CD14-positive monocyte (primary cell): ENCODE measurements at regions not wholly inside any gene's neighbourhood (a gene's known extent, or its start where the extent isn't known, plus 50 kb on each side); places are given as distances from the start of the nearest gene placed in this dataset.

ENCODE experiments used
- DNase-seq, 3 donors: peaks; one replicate each; pipeline ENCODE4 v3.0.0-alpha.2; 2011 to 2022
- H2AFZ ChIP-seq: 2 replicates; pipeline ENCODE4 v1.6.0; 2012; ENCODE audit warnings: mild to moderate bottlenecking, low read depth, low read length, inconsistent platforms; ENCODE audit not compliant: insufficient read depth, poor library complexity, severe bottlenecking
- H3K27ac ChIP-seq, 2 donors: 1 replicate in 1 of 2; 2 replicates in 1 of 2; pipeline ENCODE4 v1.5.1; 2012 to 2013; ENCODE audit warnings: low read length in 2 of 2, control low read depth in 1 of 2, inconsistent platforms in 1 of 2, low read depth in 1 of 2, mild to moderate bottlenecking in 1 of 2
- H3K27me3 ChIP-seq, 2 donors: one replicate each; pipeline versions ENCODE4 v1.6.0 to v1.6.1; 2011 to 2013; ENCODE audit warnings: low read length in 2 of 2; ENCODE audit not compliant: control insufficient read depth in 2 of 2, insufficient read depth in 2 of 2
- H3K36me3 ChIP-seq, 2 donors: replicated peaks in 1 of 2; 1 replicate in 1 of 2; 2 replicates in 1 of 2; pipeline versions ENCODE4 v1.5.1 to v1.6.1; 2012 to 2013; ENCODE audit warnings: low read length in 2 of 2, control low read depth in 1 of 2, inconsistent platforms in 1 of 2, mild to moderate bottlenecking in 1 of 2; ENCODE audit not compliant: insufficient read depth in 2 of 2, control insufficient read depth in 1 of 2
- H3K4me1 ChIP-seq, 2 donors: 1 replicate in 1 of 2; 2 replicates in 1 of 2; pipeline versions ENCODE4 v1.5.1 to v1.6.1; 2012 to 2013; ENCODE audit warnings: low read length in 2 of 2, control low read depth in 1 of 2, inconsistent platforms in 1 of 2, mild to moderate bottlenecking in 1 of 2, moderate library complexity in 1 of 2; ENCODE audit not compliant: insufficient read depth in 2 of 2, control insufficient read depth in 1 of 2
- H3K4me2 ChIP-seq: replicated peaks from 2 replicates; pipeline ENCODE3; 2012; ENCODE audit warnings: low read length, moderate library complexity, mild to moderate bottlenecking; ENCODE audit not compliant: poor library complexity, severe bottlenecking; ENCODE audit errors: extremely low read depth
- H3K4me3 ChIP-seq, 3 experiments: fragments of 200-600 bp in 1 of 3; sonication (generic) in 1 of 3; replicated peaks in 1 of 3; 1 replicate in 2 of 3; 2 replicates in 1 of 3; pipeline ENCODE4 v1.5.1; 2011 to 2013; ENCODE audit warnings: low read length in 3 of 3, mild to moderate bottlenecking in 3 of 3, control low read depth in 2 of 3, low read depth in 2 of 3, inconsistent platforms in 1 of 3, moderate library complexity in 1 of 3
- H3K79me2 ChIP-seq: 2 replicates; pipeline ENCODE4 v1.6.0; 2012; ENCODE audit warnings: mild to moderate bottlenecking, control low read depth, inconsistent platforms, low read length, moderate library complexity; ENCODE audit not compliant: insufficient read depth
- H3K9ac ChIP-seq: 2 replicates; pipeline ENCODE4 v1.6.0; 2017; ENCODE audit warnings: low read length, mild to moderate bottlenecking; ENCODE audit not compliant: insufficient read depth, poor library complexity, severe bottlenecking
- H3K9me3 ChIP-seq, 2 donors: replicated peaks in 1 of 2; 1 replicate in 1 of 2; 2 replicates in 1 of 2; pipeline versions ENCODE4 v1.5.1 to v1.6.1; 2012 to 2013; ENCODE audit warnings: low read length in 2 of 2, control low read depth in 1 of 2; ENCODE audit not compliant: control insufficient read depth in 1 of 2, insufficient read depth in 1 of 2
- H4K20me1 ChIP-seq: 2 replicates; pipeline ENCODE4 v1.6.0; 2012; ENCODE audit warnings: mild to moderate bottlenecking, low read length, control low read depth, moderate library complexity; ENCODE audit not compliant: insufficient read depth
- H3K27ac Mint-ChIP-seq, 7 donors: one replicate each; pipeline ENCODE4 v1.8.0; 2020; ENCODE audit warnings: mild to moderate bottlenecking in 7 of 7, mixed read lengths in 7 of 7, moderate library complexity in 6 of 7, inconsistent platforms in 2 of 7
- H3K27me3 Mint-ChIP-seq, 3 donors: one replicate each; pipeline ENCODE4 v1.8.0; 2021 to 2022; ENCODE audit warnings: low read depth in 3 of 3, mild to moderate bottlenecking in 3 of 3, mixed read lengths in 3 of 3, moderate library complexity in 3 of 3, inconsistent platforms in 1 of 3
- H3K36me3 Mint-ChIP-seq, 2 donors: one replicate each; pipeline ENCODE4 v1.8.0; 2020; ENCODE audit warnings: mixed read lengths in 2 of 2, inconsistent platforms in 1 of 2, mild to moderate bottlenecking in 1 of 2
- H3K4me1 Mint-ChIP-seq: one replicate; pipeline ENCODE4 v1.8.0; 2020; ENCODE audit warnings: mild to moderate bottlenecking, mixed read lengths
- H3K4me3 Mint-ChIP-seq, 2 donors: one replicate each; pipeline ENCODE4 v1.8.0; 2020; ENCODE audit warnings: mild to moderate bottlenecking in 2 of 2, mixed read lengths in 2 of 2, moderate library complexity in 1 of 2
- H3K9me3 Mint-ChIP-seq, 7 donors: one replicate each; pipeline ENCODE4 v1.8.0; 2020 to 2022; ENCODE audit warnings: mixed read lengths in 7 of 7, mild to moderate bottlenecking in 6 of 7, moderate library complexity in 6 of 7, inconsistent platforms in 2 of 7
- CTCF ChIP-seq: fragments of 200-600 bp; IDR thresholded peaks from one replicate; pipeline ENCODE4 v1.8.0; 2022; ENCODE audit warnings: antibody characterized with exemption, mild to moderate bottlenecking
- WGBS: methylation state at CpG from one replicate; pipeline ENCODE4 v1.1.5; 2013; ENCODE audit warnings: missing lambda C conversion rate; ENCODE audit not compliant: insufficient coverage; 5-methylcytosine and 5-hydroxymethylcytosine counted together
- intact Hi-C, 2 donors: fragments of 100-400 bp; cut with micrococcal nuclease; formaldehyde crosslinking; loops; one replicate each; pipeline versions ENCODE4 v1.15.0 to v1.15.1; 2023

GRCh38 chrX:42443267-42443666 is 334.7 kb downstream of the PPP1R2C start:
- TF ChIP-seq CTCF: no peak
- intact Hi-C loops: no loop called here
- no peaks in the 10 kb centered on the region for H3K79me2 ChIP-seq
- H4K20me1 ChIP-seq: no peaks in the 10 kb centered on the region
- no peak overlapping the region for H3K4me2 ChIP-seq
- H3K4me1 ChIP-seq: no peaks in the 10 kb centered on the region
- no CpG with 5 or more reads among the region's 1 CpG for WGBS
- no peak overlapping the region for H3K4me3 ChIP-seq
- no peak overlapping the region for H2AFZ ChIP-seq
- no peak overlapping the region for H3K27ac ChIP-seq
- Mint-ChIP-seq H3K4me1 (no peaks in the 10 kb centered on the region), H3K4me3 (no peak overlapping the region), H3K36me3 (no peaks in the 10 kb centered on the region), H3K27me3 (peaks cover 1 to 6% (median 3%) of the 10 kb centered on the region in 3 donors), H3K27ac (no peak overlapping the region), H3K9me3 (peaks cover 0 to 6% (median 3%) of the 10 kb centered on the region in 7 donors)
- no peaks in the 10 kb centered on the region for H3K9me3 ChIP-seq
- H3K9ac ChIP-seq: no peak overlapping the region
- no peaks in the 10 kb centered on the region for H3K27me3 ChIP-seq
- no peak for DNase-seq
- no peaks in the 10 kb centered on the region for H3K36me3 ChIP-seq

- no peak overlapping the region for H3K27ac ChIP-seq
- no peaks in the 10 kb centered on the region for H3K36me3 ChIP-seq
- no peak overlapping the region for H3K27ac Mint-ChIP-seq
- H3K4me1 ChIP-seq: no peaks in the 10 kb centered on the region
- no peak overlapping the region for H3K4me3 ChIP-seq
- no peak overlapping the region for H3K4me3 Mint-ChIP-seq
- H3K4me2 ChIP-seq: no peak overlapping the region
- no peaks in the 10 kb centered on the region for H3K36me3 Mint-ChIP-seq
- no peak for DNase-seq
- H3K4me1 Mint-ChIP-seq: no peaks in the 10 kb centered on the region
- H3K9me3 Mint-ChIP-seq: peaks cover 0 to 6% (median 3%) of the 10 kb centered on the region in 7 donors
- H3K9ac ChIP-seq: no peak overlapping the region
- H3K27me3 Mint-ChIP-seq: peaks cover 1 to 6% (median 1%) of the 10 kb centered on the region in 3 donors
- H2AFZ ChIP-seq: no peak overlapping the region
- H3K27me3 ChIP-seq: no peaks in the 10 kb centered on the region
- no peaks in the 10 kb centered on the region for H3K9me3 ChIP-seq
- H3K79me2 ChIP-seq: no peaks in the 10 kb centered on the region
- no peaks in the 10 kb centered on the region for H4K20me1 ChIP-seq
- intact Hi-C loops: no loop called here
- no peak for TF ChIP-seq CTCF
Observed at GRCh38 chrX:42442745-42443144, 335.2 kb downstream of the PPP1R2C start.
